ENCODE measurements at regions not wholly inside any gene's neighbourhood (a gene's known extent, or its start where the extent isn't known, plus 50 kb on each side); places are given as distances from the start of the nearest gene placed in this dataset.

- no peak for TF ChIP-seq POLR2A (IDR thresholded peaks at IDR 0.05; ENCODE audit: low read length)
- no peak for TF ChIP-seq GATA1 (IDR thresholded peaks at IDR 0.05; ENCODE audit: low read depth, low read length)
- no peak for DNase-seq
Observed at GRCh38 chr4:112973750-112974251, 75.7 kb upstream of the ANK2 start.

- TF ChIP-seq GATA1 (IDR thresholded peaks at IDR 0.05; ENCODE audit: low read depth, low read length) (no peak), POLR2A (IDR thresholded peaks at IDR 0.05; ENCODE audit: low read length) (no peak)
Observed at GRCh38 chr4:112975567-112976355, 73.7 kb upstream of the ANK2 start.

GRCh38 chr4:112978691-112979472 is 70.6 kb upstream of the ANK2 start:
- TF ChIP-seq POLR2A (IDR thresholded peaks at IDR 0.05; ENCODE audit: low read length): no peak
- no peak for DNase-seq

More at GRCh38 chr4:112975567-112976355, 73.7 kb upstream of the ANK2 start:
- no peak for DNase-seq

- TF ChIP-seq GATA1 (IDR thresholded peaks at IDR 0.05; ENCODE audit: low read depth, low read length) (no peak), POLR2A (IDR thresholded peaks at IDR 0.05; ENCODE audit: low read length) (no peak)
- no peak for DNase-seq
Observed at GRCh38 chr4:112979881-112980421, 69.5 kb upstream of the ANK2 start.

- DNase-seq: no peak
Observed at GRCh38 chr4:112982680-112983079, 66.8 kb upstream of the ANK2 start.

GRCh38 chr4:112994732-112995464 is 54.6 kb upstream of the ANK2 start:
- no peak for DNase-seq
- TF ChIP-seq GATA1 (IDR thresholded peaks at IDR 0.05; ENCODE audit: low read depth, low read length) (no peak), POLR2A (IDR thresholded peaks at IDR 0.05; ENCODE audit: low read length) (no peak)

More at GRCh38 chr4:112982680-112983079, 66.8 kb upstream of the ANK2 start:
- no peak for TF ChIP-seq POLR2A (IDR thresholded peaks at IDR 0.05; ENCODE audit: low read length)
- no peak for TF ChIP-seq GATA1 (IDR thresholded peaks at IDR 0.05; ENCODE audit: low read depth, low read length)
